DOHH2 (cell line): ENCODE measurements at regions not wholly inside any gene's neighbourhood (a gene's known extent, or its start where the extent isn't known, plus 50 kb on each side); places are given as distances from the start of the nearest gene placed in this dataset.

Experiments
- H3F3A ChIP-seq: fragments of 200-600 bp; sonication (generic), shearing (Covaris generic); 2 replicates; pipeline ENCODE4 v1.6.0; 2016; ENCODE audit warnings: antibody characterized with exemption, mild to moderate bottlenecking; ENCODE audit not compliant: control insufficient read depth, insufficient read depth
- H3K27ac ChIP-seq: fragments of 200-600 bp; sonication (generic); 2 replicates; pipeline ENCODE4 v1.5.1; 2014; ENCODE audit warnings: low read depth, mild to moderate bottlenecking, low read length, moderate library complexity
- H3K27me3 ChIP-seq: fragments of 200-600 bp; sonication (generic); 2 replicates; pipeline ENCODE4 v1.6.1; 2014; ENCODE audit warnings: mild to moderate bottlenecking, low read length, mixed read lengths; ENCODE audit not compliant: control insufficient read depth
- H3K36me3 ChIP-seq: fragments of 200-600 bp; sonication (generic); 2 replicates; pipeline ENCODE4 v1.6.1; 2014; ENCODE audit warnings: mild to moderate bottlenecking, low read length, moderate library complexity, mixed read lengths; ENCODE audit not compliant: control insufficient read depth
- H3K4me1 ChIP-seq: fragments of 200-600 bp; sonication (generic); 2 replicates; pipeline ENCODE4 v1.6.1; 2014; ENCODE audit warnings: mild to moderate bottlenecking, low read length, mixed read lengths; ENCODE audit not compliant: control insufficient read depth
- H3K4me2 ChIP-seq: fragments of 200-600 bp; sonication (generic); 2 replicates; pipeline ENCODE4 v1.6.0; 2014; ENCODE audit warnings: mild to moderate bottlenecking, low read length, moderate library complexity
- H3K4me3 ChIP-seq: fragments of 200-600 bp; sonication (generic); 2 replicates; pipeline ENCODE4 v1.5.1; 2014; ENCODE audit warnings: mild to moderate bottlenecking, low read length, mixed read lengths
- H3K79me2 ChIP-seq: fragments of 200-600 bp; sonication (generic); 2 replicates; pipeline ENCODE4 v1.6.1; 2014; ENCODE audit warnings: mild to moderate bottlenecking, low read length, mixed read lengths; ENCODE audit not compliant: control insufficient read depth
- H3K9me2 ChIP-seq: fragments of 200-600 bp; sonication (generic); replicated peaks from 2 replicates; pipeline ENCODE4 v1.6.1; 2014; ENCODE audit warnings: mild to moderate bottlenecking, low read length, mixed read lengths; ENCODE audit not compliant: control insufficient read depth
- H3K9me3 ChIP-seq: fragments of 200-600 bp; sonication (generic); 2 replicates; pipeline ENCODE4 v1.6.1; 2014; ENCODE audit warnings: antibody characterized with exemption, low read length, mixed read lengths; ENCODE audit not compliant: control insufficient read depth, insufficient read depth
- H4K20me1 ChIP-seq: fragments of 200-600 bp; sonication (generic); 2 replicates; pipeline ENCODE4 v1.6.0; 2014; ENCODE audit warnings: low read depth, mild to moderate bottlenecking, antibody characterized with exemption, low read length, moderate library complexity; ENCODE audit not compliant: control insufficient read depth, insufficient read depth
- CTCF ChIP-seq: fragments of 200-600 bp; sonication (generic); IDR thresholded peaks from one replicate; pipeline ENCODE4 v1.5.1; 2014; ENCODE audit warnings: antibody characterized with exemption, mild to moderate bottlenecking, low read depth, low read length; ENCODE audit not compliant: poor library complexity, severe bottlenecking
- EZH2phosphoT487 ChIP-seq: fragments of 200-600 bp; sonication (generic); IDR thresholded peaks from 2 replicates; pipeline ENCODE4 v1.6.1; 2017; ENCODE audit warnings: borderline replicate concordance, mild to moderate bottlenecking, antibody characterized with exemption, low read length, moderate library complexity, mixed read lengths

- Histone ChIP-seq H3K27me3 (no peaks in the 10 kb centered on the region), H3K9me2 (no peaks in the 10 kb centered on the region), H3K79me2 (no peaks in the 10 kb centered on the region)
Observed at GRCh38 chr16:54443839-54444238, 157.3 kb upstream of the IRX3 start.

GRCh38 chr16:54443352-54443751 lies 156.8 kb upstream of the IRX3 start:
- Histone ChIP-seq H3K27me3 (no peaks in the 10 kb centered on the region), H3F3A (no peaks in the 10 kb centered on the region), H3K4me3 (no peak overlapping the region), H3K79me2 (no peaks in the 10 kb centered on the region), H4K20me1 (no peaks in the 10 kb centered on the region), H3K4me1 (no peaks in the 10 kb centered on the region), H3K9me3 (no peaks in the 10 kb centered on the region), H3K4me2 (no peak overlapping the region), H3K9me2 (no peaks in the 10 kb centered on the region), H3K36me3 (no peaks in the 10 kb centered on the region), H3K27ac (no peak overlapping the region)
- TF ChIP-seq EZH2phosphoT487 = no peak
- no peak for TF ChIP-seq CTCF

More at GRCh38 chr16:54443839-54444238, 157.3 kb upstream of the IRX3 start:
- Histone ChIP-seq H3K36me3 (no peaks in the 10 kb centered on the region), H3F3A (no peaks in the 10 kb centered on the region), H3K9me3 (no peaks in the 10 kb centered on the region), H4K20me1 (no peaks in the 10 kb centered on the region), H3K4me3 (no peak overlapping the region), H3K4me1 (no peaks in the 10 kb centered on the region), H3K27ac (no peak overlapping the region), H3K4me2 (no peak overlapping the region)
- TF ChIP-seq CTCF = no peak
- TF ChIP-seq EZH2phosphoT487 = no peak

GRCh38 chr16:54442864-54443263 lies 156.3 kb upstream of the IRX3 start:
- Histone ChIP-seq H3K9me3 (no peaks in the 10 kb centered on the region), H4K20me1 (no peaks in the 10 kb centered on the region), H3K4me2 (no peak overlapping the region), H3K27ac (no peak overlapping the region), H3K36me3 (no peaks in the 10 kb centered on the region), H3K79me2 (no peaks in the 10 kb centered on the region), H3K27me3 (no peaks in the 10 kb centered on the region), H3K4me1 (no peaks in the 10 kb centered on the region), H3F3A (no peaks in the 10 kb centered on the region), H3K4me3 (no peak overlapping the region), H3K9me2 (no peaks in the 10 kb centered on the region)
- TF ChIP-seq EZH2phosphoT487 (no peak), CTCF (no peak)

GRCh38 chr16:54438469-54438868 lies 151.9 kb upstream of the IRX3 start:
- Histone ChIP-seq H3K27me3 (no peaks in the 10 kb centered on the region), H3K4me2 (no peak overlapping the region), H3K4me3 (no peak overlapping the region), H3K9me2 (no peaks in the 10 kb centered on the region), H3K79me2 (no peaks in the 10 kb centered on the region), H4K20me1 (no peaks in the 10 kb centered on the region), H3F3A (no peaks in the 10 kb centered on the region), H3K27ac (no peak overlapping the region), H3K36me3 (no peaks in the 10 kb centered on the region), H3K4me1 (no peaks in the 10 kb centered on the region), H3K9me3 (no peaks in the 10 kb centered on the region)
- TF ChIP-seq CTCF (no peak), EZH2phosphoT487 (no peak)
